ENCODE measurements at regions not wholly inside any gene's neighbourhood (a gene's known extent, or its start where the extent isn't known, plus 50 kb on each side); places are given as distances from the start of the nearest gene placed in this dataset.

DNA sequence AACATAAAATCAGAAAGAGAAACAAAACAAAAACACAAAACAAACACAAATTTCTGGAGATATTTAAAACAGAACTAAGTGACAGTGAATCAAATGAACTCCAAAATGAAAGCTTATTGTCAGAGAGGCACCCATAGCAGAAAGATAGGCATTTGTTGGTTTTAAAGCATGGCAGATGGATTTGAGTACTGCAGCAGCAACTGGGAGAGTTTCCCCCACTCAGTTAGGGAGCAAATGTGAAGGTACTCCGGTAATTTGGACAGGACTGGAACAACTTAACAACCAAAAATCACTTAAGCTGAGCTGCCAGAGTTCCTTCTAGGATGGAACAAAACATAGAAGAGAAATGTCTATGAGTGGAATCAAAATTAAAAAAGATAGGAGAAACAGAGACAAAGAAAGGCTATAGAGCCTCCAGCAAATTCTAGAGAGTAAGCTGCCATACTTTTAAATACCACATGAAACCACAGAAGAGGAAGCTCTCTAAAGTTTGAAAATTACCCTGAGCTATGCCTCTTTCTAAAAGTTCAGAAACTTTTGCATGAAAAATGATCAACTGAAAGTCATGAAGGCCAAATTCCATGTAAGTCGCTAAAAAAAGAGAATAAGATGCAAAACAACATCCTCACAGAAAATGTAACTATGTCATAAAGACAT is 1248.3 kb upstream of the USP15 start:
- H3K4me1 Mint-ChIP-seq (ENCODE audit: low read depth) = no peaks in the 10 kb centered on the region
- no peak overlapping the region for H3K27ac Mint-ChIP-seq

DNA sequence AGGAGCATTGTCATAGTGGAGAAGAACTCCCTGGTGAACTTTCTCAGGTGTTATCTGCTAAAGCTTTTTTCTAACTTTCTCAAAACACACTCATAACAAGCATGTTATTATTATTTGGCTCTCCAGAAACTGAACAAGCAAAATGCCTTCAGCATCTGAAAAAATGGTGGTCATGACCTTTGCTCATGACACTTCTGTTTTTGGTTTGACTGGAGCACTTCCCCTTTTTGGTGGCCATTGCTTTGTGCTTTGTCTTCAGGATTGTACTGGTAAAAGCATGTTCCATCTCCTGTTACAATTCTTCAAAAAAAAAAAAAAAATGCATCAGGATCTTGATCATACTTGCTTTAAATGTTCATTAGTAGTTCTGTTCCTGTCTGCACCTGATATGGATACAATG is 1241.6 kb upstream of the USP15 start:
- peaks cover 43% of the 10 kb centered on the region for H3K9me3 Mint-ChIP-seq
- H3K4me3 Mint-ChIP-seq (ENCODE audit: low read depth) = no peak overlapping the region
- no peaks in the 10 kb centered on the region for H3K36me3 Mint-ChIP-seq (ENCODE audit: low read depth)
- no peaks in the 10 kb centered on the region for H3K4me1 Mint-ChIP-seq (ENCODE audit: low read depth)
- intact Hi-C loops (cut with micrococcal nuclease) = no loop called here
- DNase-seq (ENCODE audit: low spot score) = no peak
- H3K27ac Mint-ChIP-seq = no peak overlapping the region
- H3K27me3 Mint-ChIP-seq (ENCODE audit: low read depth) = no peaks in the 10 kb centered on the region

More for the DNA sequence above, 1248.3 kb upstream of the USP15 start:
- intact Hi-C loops (cut with micrococcal nuclease) = no loop called here
- no peak for DNase-seq (ENCODE audit: low spot score)
- peaks cover 19% of the 10 kb centered on the region for H3K9me3 Mint-ChIP-seq
- no peaks in the 10 kb centered on the region for H3K36me3 Mint-ChIP-seq (ENCODE audit: low read depth)
- no peaks in the 10 kb centered on the region for H3K27me3 Mint-ChIP-seq (ENCODE audit: low read depth)
- H3K4me3 Mint-ChIP-seq (ENCODE audit: low read depth) = no peak overlapping the region

DNA sequence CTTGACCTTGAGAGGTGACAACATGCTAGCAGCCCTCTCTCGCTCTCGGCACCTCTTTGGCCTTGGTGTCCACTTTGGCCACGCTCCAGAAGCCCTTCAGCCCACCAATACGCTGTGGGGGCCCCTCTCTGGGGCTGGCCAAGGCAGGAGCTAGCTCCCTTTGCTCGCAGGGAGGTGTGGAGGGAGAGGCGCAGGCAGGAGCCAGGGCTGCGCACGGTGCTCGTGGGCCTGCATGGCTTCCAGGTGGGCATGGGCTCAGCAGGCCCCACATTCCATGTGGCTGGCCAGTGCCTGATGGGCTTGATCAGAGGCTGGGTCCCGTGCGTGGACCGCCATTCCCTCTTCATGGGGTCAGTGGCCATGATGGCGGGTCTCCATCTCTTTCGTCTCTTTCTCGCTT is 1237.0 kb upstream of the USP15 start:
- Mint-ChIP-seq H3K9me3 (peaks cover 44% of the 10 kb centered on the region), H3K27me3 (ENCODE audit: low read depth) (no peaks in the 10 kb centered on the region), H3K4me3 (ENCODE audit: low read depth) (no peak overlapping the region), H3K27ac (no peak overlapping the region), H3K36me3 (ENCODE audit: low read depth) (no peaks in the 10 kb centered on the region), H3K4me1 (ENCODE audit: low read depth) (no peaks in the 10 kb centered on the region)
- intact Hi-C loops (cut with micrococcal nuclease) = no loop called here
- no peak for DNase-seq (ENCODE audit: low spot score)

DNA sequence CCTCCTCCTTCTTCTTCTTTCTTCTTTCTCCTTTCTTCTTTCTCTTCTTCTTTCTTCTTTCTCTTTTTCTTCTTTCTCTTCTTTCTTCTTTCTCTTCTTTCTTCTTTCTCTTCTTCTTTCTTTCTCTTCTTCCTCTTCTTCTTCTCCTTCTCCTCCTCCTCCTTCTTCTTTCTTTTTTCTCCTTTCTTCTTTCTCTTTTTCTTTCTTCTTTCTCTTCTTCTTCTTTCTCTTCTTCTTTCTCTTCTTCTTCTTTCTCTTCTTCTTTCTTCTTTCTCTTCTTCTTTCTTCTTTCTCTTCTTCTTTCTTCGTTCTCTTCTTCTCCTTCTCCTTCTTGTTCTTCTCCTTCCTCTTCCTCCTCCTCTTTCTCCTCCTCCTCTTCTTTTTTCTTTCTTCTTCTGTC is 1230.7 kb upstream of the USP15 start:
- no peak for DNase-seq (ENCODE audit: low spot score)
- H3K9me3 Mint-ChIP-seq = peaks cover 23% of the 10 kb centered on the region
- H3K36me3 Mint-ChIP-seq (ENCODE audit: low read depth) = no peaks in the 10 kb centered on the region
- H3K27ac Mint-ChIP-seq = no peak overlapping the region
- no peaks in the 10 kb centered on the region for H3K4me1 Mint-ChIP-seq (ENCODE audit: low read depth)
- H3K4me3 Mint-ChIP-seq (ENCODE audit: low read depth) = no peak overlapping the region
- intact Hi-C loops (cut with micrococcal nuclease) = no loop called here
- no peaks in the 10 kb centered on the region for H3K27me3 Mint-ChIP-seq (ENCODE audit: low read depth)

DNA sequence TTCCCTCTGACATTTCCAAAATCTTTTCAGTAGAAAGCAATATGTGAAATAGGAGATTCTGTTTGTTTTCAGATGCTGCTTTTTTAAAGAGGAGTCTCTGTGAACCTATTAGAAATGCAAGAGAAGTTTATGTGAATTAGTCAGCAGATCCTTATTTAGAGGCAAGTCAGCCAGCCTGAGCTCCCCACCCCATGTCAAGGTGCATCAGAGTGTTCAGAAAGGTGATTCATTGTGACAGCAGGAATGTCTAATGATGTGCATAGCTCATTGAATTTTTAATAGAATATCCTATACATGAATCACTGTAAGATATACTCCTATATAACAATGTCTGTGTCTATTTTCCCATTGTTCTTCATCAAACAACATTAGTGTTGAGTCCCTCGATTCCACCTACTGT is 1222.4 kb upstream of the USP15 start:
- Mint-ChIP-seq H3K27ac (no peak overlapping the region), H3K27me3 (ENCODE audit: low read depth) (no peaks in the 10 kb centered on the region), H3K4me1 (ENCODE audit: low read depth) (no peaks in the 10 kb centered on the region)

DNA sequence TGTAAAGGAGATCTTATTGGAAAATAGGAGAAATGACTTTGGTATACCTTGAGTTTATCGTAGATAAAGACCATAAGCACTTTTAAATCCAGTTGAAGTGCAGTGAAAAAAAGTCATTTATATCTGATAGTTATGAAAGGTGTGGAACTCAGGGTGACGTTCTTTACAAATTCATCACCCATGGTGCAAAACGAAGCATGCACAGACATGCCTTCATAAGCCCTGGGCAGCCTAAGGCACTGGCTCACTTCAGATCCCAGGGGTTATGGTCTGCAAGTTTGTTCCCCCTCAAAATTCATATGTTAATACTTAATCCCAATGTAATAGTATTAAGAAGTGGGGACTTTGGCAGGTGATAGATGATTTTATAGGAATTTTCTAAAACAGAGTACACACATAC is 1216.4 kb upstream of the USP15 start:
- Mint-ChIP-seq H3K27me3 (ENCODE audit: low read depth) (no peaks in the 10 kb centered on the region), H3K4me3 (ENCODE audit: low read depth) (no peak overlapping the region), H3K9me3 (peaks cover 14% of the 10 kb centered on the region), H3K36me3 (ENCODE audit: low read depth) (no peaks in the 10 kb centered on the region), H3K4me1 (ENCODE audit: low read depth) (no peaks in the 10 kb centered on the region), H3K27ac (no peak overlapping the region)
- intact Hi-C loops (cut with micrococcal nuclease) = no loop called here
- no peak for DNase-seq (ENCODE audit: low spot score)

More for the DNA sequence above, 1222.4 kb upstream of the USP15 start:
- Mint-ChIP-seq H3K9me3 (peaks cover 13% of the 10 kb centered on the region), H3K36me3 (ENCODE audit: low read depth) (no peaks in the 10 kb centered on the region), H3K4me3 (ENCODE audit: low read depth) (no peak overlapping the region)
- DNase-seq (ENCODE audit: low spot score) = no peak
- intact Hi-C loops (cut with micrococcal nuclease) = no loop called here

DNA sequence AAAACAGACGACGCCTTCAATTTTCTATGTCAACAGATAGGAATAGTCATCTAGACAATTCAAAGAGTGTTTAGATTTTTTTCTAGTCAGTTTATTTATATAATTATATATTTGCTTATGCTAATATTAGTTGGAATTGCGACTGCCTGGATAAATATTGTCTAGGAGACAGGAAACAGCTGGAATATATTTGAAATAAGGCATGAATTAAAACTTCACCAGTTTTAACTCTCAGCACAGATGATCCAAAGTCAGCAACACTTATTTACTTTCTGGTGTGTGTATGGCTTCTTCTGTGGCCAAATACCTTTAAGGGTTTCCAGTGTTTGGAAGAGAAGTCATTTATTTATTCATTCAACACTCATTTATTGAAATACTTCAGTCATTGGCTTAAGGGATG is 1215.4 kb upstream of the USP15 start:
- DNase-seq (ENCODE audit: low spot score) = no peak
- Mint-ChIP-seq H3K4me1 (ENCODE audit: low read depth) (no peaks in the 10 kb centered on the region), H3K36me3 (ENCODE audit: low read depth) (no peaks in the 10 kb centered on the region), H3K9me3 (peaks cover 14% of the 10 kb centered on the region), H3K27me3 (ENCODE audit: low read depth) (no peaks in the 10 kb centered on the region), H3K27ac (no peak overlapping the region), H3K4me3 (ENCODE audit: low read depth) (no peak overlapping the region)
- intact Hi-C loops (cut with micrococcal nuclease) = no loop called here

DNA sequence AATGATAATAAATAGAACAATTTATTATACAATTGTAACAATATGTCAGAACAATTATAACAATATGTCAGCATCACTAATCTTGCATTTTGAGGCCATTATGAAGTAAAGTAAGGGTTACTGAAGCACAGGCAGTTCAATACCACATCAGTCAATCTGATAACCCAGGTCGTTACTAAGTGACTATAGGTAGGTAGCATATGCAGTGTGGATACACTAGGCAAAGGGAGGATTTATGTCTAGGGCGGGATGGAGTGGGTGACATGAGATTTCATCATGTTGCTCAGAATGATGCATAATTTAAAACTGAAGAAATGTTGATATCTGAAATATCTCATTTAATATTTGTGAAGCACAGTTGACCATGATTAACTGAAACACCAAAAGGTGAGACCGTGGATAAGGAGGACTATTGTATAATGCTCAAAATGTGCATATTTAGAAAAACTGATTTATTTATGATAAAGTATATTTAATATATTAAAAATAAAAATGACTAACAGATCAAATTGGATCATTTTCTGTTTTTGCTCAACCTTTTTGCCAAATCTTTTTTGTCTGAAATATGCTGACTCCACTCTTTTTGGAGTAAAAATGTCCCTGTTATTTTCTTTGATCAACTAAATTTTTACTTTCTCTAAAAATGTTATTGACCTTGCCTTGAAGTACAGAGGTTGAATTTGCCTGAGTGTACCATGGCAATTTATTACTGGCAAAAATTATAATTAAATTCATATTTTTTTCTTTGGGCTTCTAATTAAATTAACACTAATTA is 1189.4 kb upstream of the USP15 start:
- intact Hi-C loops (cut with micrococcal nuclease) = no loop called here
- no peaks in the 10 kb centered on the region for H3K9me3 Mint-ChIP-seq
- no peak overlapping the region for H3K4me3 Mint-ChIP-seq (ENCODE audit: low read depth)
- DNase-seq (ENCODE audit: low spot score) = no peak
- H3K36me3 Mint-ChIP-seq (ENCODE audit: low read depth) = no peaks in the 10 kb centered on the region
- no peaks in the 10 kb centered on the region for H3K4me1 Mint-ChIP-seq (ENCODE audit: low read depth)
- no peaks in the 10 kb centered on the region for H3K27me3 Mint-ChIP-seq (ENCODE audit: low read depth)
- no peak overlapping the region for H3K27ac Mint-ChIP-seq

DNA sequence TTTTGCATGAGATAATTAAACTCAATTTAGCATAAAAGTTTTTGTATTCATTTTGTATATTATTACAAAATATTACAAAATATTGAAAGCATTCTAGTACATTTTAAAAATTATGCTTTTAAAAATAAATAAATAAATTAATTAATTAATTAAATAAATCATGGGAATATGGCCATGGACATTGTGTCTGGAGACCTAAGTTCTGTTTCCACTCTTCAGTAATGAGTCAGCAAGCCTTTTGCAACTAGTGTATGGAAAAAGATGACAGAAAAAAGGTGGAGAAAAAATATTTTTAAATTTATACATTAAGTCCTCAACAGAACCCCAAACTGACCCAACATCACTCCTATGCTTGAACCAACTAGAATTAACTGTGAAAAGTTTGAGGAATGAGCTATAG is 1187.5 kb upstream of the USP15 start:
- intact Hi-C loops (cut with micrococcal nuclease) = no loop called here
- Mint-ChIP-seq H3K4me1 (ENCODE audit: low read depth) (no peaks in the 10 kb centered on the region), H3K27me3 (ENCODE audit: low read depth) (no peaks in the 10 kb centered on the region), H3K9me3 (peaks cover 11% of the 10 kb centered on the region), H3K36me3 (ENCODE audit: low read depth) (no peaks in the 10 kb centered on the region), H3K27ac (no peak overlapping the region), H3K4me3 (ENCODE audit: low read depth) (no peak overlapping the region)
- DNase-seq (ENCODE audit: low spot score) = no peak

DNA sequence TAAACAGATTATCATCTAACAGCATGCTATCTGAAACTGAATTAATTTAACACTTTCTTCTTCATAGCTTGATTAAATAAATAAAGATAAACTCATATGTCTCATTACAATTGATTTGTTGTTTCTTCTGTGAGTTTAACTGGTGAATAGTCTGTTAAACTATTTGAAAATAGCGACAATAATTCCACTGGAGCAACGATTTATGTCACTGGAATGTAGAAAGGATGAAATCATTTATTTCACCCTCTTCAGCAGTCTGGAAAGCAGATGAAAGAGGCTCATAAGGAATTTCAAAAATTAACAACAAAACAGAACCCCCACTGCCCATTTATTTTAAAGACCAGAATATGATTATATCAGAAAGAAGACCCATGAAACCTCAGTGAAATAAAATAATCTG is 1165.1 kb upstream of the USP15 start:
- Mint-ChIP-seq H3K27me3 (ENCODE audit: low read depth) (no peaks in the 10 kb centered on the region), H3K4me1 (ENCODE audit: low read depth) (no peaks in the 10 kb centered on the region), H3K27ac (no peak overlapping the region), H3K9me3 (peaks cover 7% of the 10 kb centered on the region), H3K4me3 (ENCODE audit: low read depth) (no peak overlapping the region), H3K36me3 (ENCODE audit: low read depth) (no peaks in the 10 kb centered on the region)
- intact Hi-C loops (cut with micrococcal nuclease) = no loop called here
- no peak for DNase-seq (ENCODE audit: low spot score)

DNA sequence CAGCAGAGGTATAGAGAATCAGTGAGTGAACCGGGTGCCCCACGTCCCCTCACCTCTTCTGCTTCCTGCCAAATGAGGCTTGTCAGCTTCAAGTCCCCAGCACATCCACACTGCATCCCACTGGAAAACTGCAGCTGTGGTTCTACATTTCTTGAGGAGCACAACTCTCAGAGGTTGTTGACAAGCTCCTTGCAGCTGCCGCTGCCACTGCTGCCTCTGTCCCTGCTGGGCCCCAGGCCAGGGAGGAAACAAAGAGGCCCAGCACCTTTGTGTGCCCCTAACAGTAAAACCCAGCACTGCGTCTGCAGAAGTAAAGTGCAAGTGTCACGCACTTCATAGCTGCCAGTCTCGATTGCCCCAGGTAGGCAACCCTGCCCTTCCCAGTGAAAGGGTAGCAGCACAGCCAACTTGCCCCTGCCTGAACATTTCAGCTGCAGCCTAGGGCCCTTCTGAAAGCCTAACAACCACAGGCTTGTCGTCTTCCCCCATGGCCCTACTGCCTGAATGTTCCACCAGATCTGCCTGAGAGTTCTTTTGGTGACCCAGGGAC is 1162.1 kb upstream of the USP15 start:
- DNase-seq (ENCODE audit: low spot score) = no peak
- Mint-ChIP-seq H3K27me3 (ENCODE audit: low read depth) (no peaks in the 10 kb centered on the region), H3K36me3 (ENCODE audit: low read depth) (no peaks in the 10 kb centered on the region), H3K27ac (no peak overlapping the region), H3K9me3 (peaks cover 3% of the 10 kb centered on the region), H3K4me1 (ENCODE audit: low read depth) (no peaks in the 10 kb centered on the region), H3K4me3 (ENCODE audit: low read depth) (no peak overlapping the region)
- intact Hi-C loops (cut with micrococcal nuclease) = no loop called here

DNA sequence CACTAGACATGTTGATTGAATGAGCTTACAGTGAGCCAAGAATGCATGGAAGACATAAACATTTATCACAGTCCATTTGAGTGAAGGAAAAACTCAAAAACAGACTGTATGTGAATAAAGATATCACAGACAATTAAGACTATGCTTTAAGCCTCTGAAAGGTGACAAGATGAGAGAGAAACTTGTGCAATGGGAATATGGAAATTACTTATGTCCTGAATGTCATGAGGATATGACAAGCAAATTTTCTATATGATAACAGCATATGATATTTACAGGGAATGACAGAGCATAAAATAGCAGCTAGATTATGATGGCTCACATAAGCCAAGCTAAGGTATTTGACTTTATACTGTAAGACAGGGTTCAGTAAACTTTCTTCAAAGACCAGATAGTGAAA is 1153.1 kb upstream of the USP15 start:
- no peak overlapping the region for H3K27ac Mint-ChIP-seq
- peaks cover 29% of the 10 kb centered on the region for H3K9me3 Mint-ChIP-seq
- intact Hi-C loops (cut with micrococcal nuclease) = no loop called here
- no peaks in the 10 kb centered on the region for H3K4me1 Mint-ChIP-seq (ENCODE audit: low read depth)
- H3K4me3 Mint-ChIP-seq (ENCODE audit: low read depth) = no peak overlapping the region
- H3K36me3 Mint-ChIP-seq (ENCODE audit: low read depth) = no peaks in the 10 kb centered on the region
- DNase-seq (ENCODE audit: low spot score) = no peak
- no peaks in the 10 kb centered on the region for H3K27me3 Mint-ChIP-seq (ENCODE audit: low read depth)

DNA sequence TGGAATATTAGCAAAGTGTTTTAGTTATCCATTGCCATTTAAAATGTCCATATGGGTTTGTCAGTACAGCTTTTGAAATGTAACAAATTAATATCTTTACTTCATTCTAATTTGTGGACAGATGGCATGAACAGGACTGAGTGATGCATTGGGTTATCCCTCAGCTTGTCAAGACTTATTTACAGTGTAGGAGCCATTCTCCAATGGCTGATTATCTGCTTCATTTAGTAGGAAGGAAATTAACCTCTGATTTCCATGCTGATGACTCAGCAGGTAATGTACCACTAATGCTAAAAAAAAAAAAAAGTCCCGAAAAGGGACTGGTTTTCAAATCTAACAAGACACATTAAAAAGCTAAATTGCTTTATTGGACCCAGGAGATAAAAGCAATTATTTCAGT is 1149.0 kb upstream of the USP15 start:
- Mint-ChIP-seq H3K36me3 (ENCODE audit: low read depth) (no peaks in the 10 kb centered on the region), H3K27me3 (ENCODE audit: low read depth) (no peaks in the 10 kb centered on the region), H3K4me3 (ENCODE audit: low read depth) (no peak overlapping the region), H3K4me1 (ENCODE audit: low read depth) (no peaks in the 10 kb centered on the region), H3K27ac (no peak overlapping the region), H3K9me3 (peaks cover 34% of the 10 kb centered on the region)
- intact Hi-C loops (cut with micrococcal nuclease) = no loop called here
- no peak for DNase-seq (ENCODE audit: low spot score)

Data from activated T-helper 2 cell treated with anti-CD3 and anti-CD28 coated beads, Interferon-gamma antibody, Interleukin-2, Interleukin-4, amounts not matched to agents 10 μg/mL and 5 μg/mL and 100 μg/mL, durations not matched to agents 14 hours and 24 hours and 36 hours (primary cell).